ENCODE measurements at regions not wholly inside any gene's neighbourhood (a gene's known extent, or its start where the extent isn't known, plus 50 kb on each side); places are given as distances from the start of the nearest gene placed in this dataset.

- DNase-seq (ENCODE audit: low read depth): no peak
- no peak for TF ChIP-seq CTCF (conservative IDR thresholded peaks at IDR 0.05; ENCODE audit: low read length)
- no peak overlapping the region for H3K4me3 ChIP-seq (ENCODE audit: low read length)
Observed at GRCh38 chr2:128687565-128687964, 368.9 kb upstream of the HS6ST1 start.

GRCh38 chr2:128689971-128690370, 371.3 kb upstream of the HS6ST1 start:
- no peak overlapping the region for H3K4me3 ChIP-seq (ENCODE audit: low read length)
- DNase-seq (ENCODE audit: low read depth): no peak
- TF ChIP-seq CTCF (conservative IDR thresholded peaks at IDR 0.05; ENCODE audit: low read length): no peak

GRCh38 chr2:128690431-128690830, 371.8 kb upstream of the HS6ST1 start:
- no peak overlapping the region for H3K4me3 ChIP-seq (ENCODE audit: low read length)
- TF ChIP-seq CTCF (conservative IDR thresholded peaks at IDR 0.05; ENCODE audit: low read length): no peak
- DNase-seq (ENCODE audit: low read depth): no peak

GRCh38 chr2:128690869-128691268, 372.2 kb upstream of the HS6ST1 start:
- no peak for TF ChIP-seq CTCF (conservative IDR thresholded peaks at IDR 0.05; ENCODE audit: low read length)
- no peak for DNase-seq (ENCODE audit: low read depth)
- no peak overlapping the region for H3K4me3 ChIP-seq (ENCODE audit: low read length)

- H3K4me3 ChIP-seq (ENCODE audit: low read length): no peak overlapping the region
- no peak for DNase-seq (ENCODE audit: low read depth)
- TF ChIP-seq CTCF (conservative IDR thresholded peaks at IDR 0.05; ENCODE audit: low read length): no peak
Observed at GRCh38 chr2:128691526-128691925, 372.9 kb upstream of the HS6ST1 start.

GRCh38 chr2:128692895-128693742, 374.5 kb upstream of the HS6ST1 start:
- no peak overlapping the region for H3K4me3 ChIP-seq (ENCODE audit: low read length)
- no peak for TF ChIP-seq CTCF (conservative IDR thresholded peaks at IDR 0.05; ENCODE audit: low read length)
- DNase-seq (ENCODE audit: low read depth): no peak

- H3K4me3 ChIP-seq (ENCODE audit: low read length): no peak overlapping the region
- DNase-seq (ENCODE audit: low read depth): no peak
- TF ChIP-seq CTCF (conservative IDR thresholded peaks at IDR 0.05; ENCODE audit: low read length): no peak
Observed at GRCh38 chr2:128693743-128694029, 375.0 kb upstream of the HS6ST1 start.

All from AG10803 (cell line).